Adrenal gland (tissue), 9 donors: ENCODE measurements at regions not wholly inside any gene's neighbourhood (a gene's known extent, or its start where the extent isn't known, plus 50 kb on each side); places are given as distances from the start of the nearest gene placed in this dataset.

Experiments
- DNase-seq, 7 donors: peaks; one replicate each; pipeline ENCODE4 v3.0.0-alpha.2; 2019 to 2020
- H3K27ac ChIP-seq, 5 donors: fragments of 200-600 bp; sonication (generic) in 4 of 5; 1 replicate in 3 of 5; 2 replicates in 2 of 5; pipeline versions ENCODE4 v1.5.1 to v1.8.0; 2016 to 2020; ENCODE audit warnings: mild to moderate bottlenecking in 1 of 5
- H3K27me3 ChIP-seq: fragments of 200-600 bp; 2 replicates; pipeline ENCODE4 v1.8.0; 2021
- H3K36me3 ChIP-seq, 2 donors: fragments of 200-600 bp; replicated peaks in 1 of 2; 1 replicate in 1 of 2; 2 replicates in 1 of 2; pipeline versions ENCODE4 v1.5.1 to v1.8.0; 2018 to 2022
- H3K4me1 ChIP-seq, 2 donors: fragments of 200-600 bp; replicated peaks in 1 of 2; 1 replicate in 1 of 2; 2 replicates in 1 of 2; pipeline versions ENCODE4 v1.5.1 to v1.8.0; 2018 to 2021
- H3K4me3 ChIP-seq, 4 donors: fragments of 200-600 bp; sonication (generic) in 3 of 4; one replicate each; pipeline ENCODE4 v1.5.1; 2016 to 2018
- H3K9me3 ChIP-seq, 3 donors: fragments of 200-600 bp; sonication (generic) in 1 of 3; replicated peaks in 1 of 3; 1 replicate in 2 of 3; 2 replicates in 1 of 3; pipeline versions ENCODE4 v1.5.1 to v1.8.0; 2016 to 2021
- CTCF ChIP-seq, 6 experiments: fragments of 450-650 bp in 4 of 6; fragments of 200-600 bp in 2 of 6; sonication (generic) in 1 of 6; IDR thresholded peaks; 1 replicate in 5 of 6; 2 replicates in 1 of 6; pipeline versions ENCODE4 v1.5.1 to v1.8.0; 2016 to 2021; ENCODE audit warnings: antibody characterized with exemption in 6 of 6, mild to moderate bottlenecking in 2 of 6, moderate library complexity in 1 of 6
- POLR2A ChIP-seq, 2 donors: fragments of 450-650 bp; IDR thresholded peaks; one replicate each; pipeline ENCODE4 v1.6.1; 2017; ENCODE audit warnings: antibody characterized with exemption in 2 of 2, mild to moderate bottlenecking in 2 of 2, moderate library complexity in 1 of 2
- WGBS, 4 donors: extraction: QIAGEN DNeasy Blood & Tissue Kit in 2 of 4; methylation state at CpG; one replicate each; pipeline versions ENCODE4 v1.1.5 to v1.1.7; 2013 to 2017; 5-methylcytosine and 5-hydroxymethylcytosine counted together
- intact Hi-C, 2 donors: fragments of 100-400 bp; cut with DNase I; formaldehyde crosslinking; loops; one replicate each; pipeline versions ENCODE4 v1.14.1 to v1.15.0; 2022 to 2023
- donor health status: healthy with polysubstance abuse.
- donor health status: Bipolar disorder and iron deficiency.
- donor health status: DM: yes; HTN: yes; CAD: no.
- donor health status: DM: no; HTN: no; CAD: no.
- donor health status: DM: no; HTN: no; CAD: no.

GRCh38 chr10:65350611-65351010, 1575.2 kb upstream of the LRRTM3 start:
- 29 to 36% (median 32%) methylated on average over 2 to 3 of the region's 3 CpGs for WGBS, 4 donors
- intact Hi-C loops = no loop called here
- H3K4me3 ChIP-seq = no peak overlapping the region
- H3K36me3 ChIP-seq = no peaks in the 10 kb centered on the region
- no peak overlapping the region for H3K27ac ChIP-seq
- peak in 1 of 7 donors; percentile 10 for DNase-seq
- H3K4me1 ChIP-seq = no peaks in the 10 kb centered on the region
- H3K9me3 ChIP-seq = no peaks in the 10 kb centered on the region
- no peaks in the 10 kb centered on the region for H3K27me3 ChIP-seq
- TF ChIP-seq CTCF (IDR thresholded peaks at IDR 0.05) (no peak), POLR2A (IDR thresholded peaks at IDR 0.05) (no peak)

DNA sequence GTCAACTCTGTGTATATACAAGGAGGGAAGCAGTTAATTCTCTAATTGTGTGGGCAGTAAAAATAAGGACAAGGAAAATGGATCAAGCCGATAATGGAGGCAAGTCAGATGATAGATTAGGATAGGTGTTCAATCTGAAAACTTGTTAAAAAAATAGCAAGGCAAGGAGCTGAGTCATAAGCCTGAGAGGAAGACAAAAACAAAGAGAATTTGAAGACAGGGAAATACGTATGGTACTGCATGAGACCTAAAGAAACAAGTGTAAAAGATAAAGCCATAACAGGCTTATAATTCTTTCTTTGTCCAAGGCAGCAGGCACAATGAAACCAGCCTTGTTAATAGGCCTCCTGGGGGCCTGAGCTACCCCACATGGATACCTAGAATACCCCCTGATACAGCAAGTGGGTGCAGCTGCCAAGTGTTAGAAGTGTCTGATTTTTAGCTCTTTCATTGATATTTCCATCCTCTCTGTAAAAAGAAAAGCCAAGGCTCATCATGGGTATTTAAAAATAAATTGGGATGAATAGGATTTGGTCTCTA, 1570.6 kb upstream of the LRRTM3 start:
- Histone ChIP-seq H3K4me3 (no peak overlapping the region), H3K4me1 (no peaks in the 10 kb centered on the region), H3K9me3 (no peaks in the 10 kb centered on the region), H3K36me3 (no peaks in the 10 kb centered on the region), H3K27me3 (no peaks in the 10 kb centered on the region), H3K27ac (no peak overlapping the region)
- no peak for DNase-seq
- intact Hi-C loops = no loop called here
- TF ChIP-seq CTCF (IDR thresholded peaks at IDR 0.05) (no peak), POLR2A (IDR thresholded peaks at IDR 0.05) (no peak)
- WGBS, 4 donors = 74 to 81% (median 74%) methylated on average over 2 of the region's 2 CpGs

DNA sequence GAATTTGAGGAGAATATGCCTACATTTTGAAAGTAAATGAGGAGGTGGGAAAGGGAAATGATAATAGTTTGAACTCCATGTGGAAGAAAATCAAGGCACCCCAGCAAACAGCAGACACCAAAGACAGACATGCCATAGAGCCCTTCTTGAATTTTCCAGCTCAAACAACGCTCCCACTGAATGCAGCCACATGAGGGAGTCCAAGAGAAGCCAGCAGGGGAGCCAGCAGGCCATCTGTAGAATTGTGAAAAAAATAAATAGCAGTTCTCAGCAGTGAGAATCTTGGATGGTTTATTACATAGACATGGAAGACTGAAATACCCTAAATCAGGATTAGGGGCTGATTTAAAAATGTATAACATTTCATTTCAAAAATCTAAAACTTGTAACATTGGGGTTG, 1567.3 kb upstream of the LRRTM3 start:
- Histone ChIP-seq H3K36me3 (no peaks in the 10 kb centered on the region), H3K27me3 (no peaks in the 10 kb centered on the region), H3K9me3 (no peaks in the 10 kb centered on the region), H3K27ac (no peak overlapping the region), H3K4me1 (no peaks in the 10 kb centered on the region), H3K4me3 (no peak overlapping the region)
- 48 to 61% (median 53%) methylated on average over 1 of the region's 1 CpG for WGBS, 4 donors
- DNase-seq = peak in 3 of 7 donors; percentile 16 to 55 (median 22)
- no peak for TF ChIP-seq POLR2A (IDR thresholded peaks at IDR 0.05)
- TF ChIP-seq CTCF (IDR thresholded peaks at IDR 0.05) = peak in 4 of 6 experiments; percentile 27 to 33 (median 28)
- intact Hi-C loops = no loop called here

DNA sequence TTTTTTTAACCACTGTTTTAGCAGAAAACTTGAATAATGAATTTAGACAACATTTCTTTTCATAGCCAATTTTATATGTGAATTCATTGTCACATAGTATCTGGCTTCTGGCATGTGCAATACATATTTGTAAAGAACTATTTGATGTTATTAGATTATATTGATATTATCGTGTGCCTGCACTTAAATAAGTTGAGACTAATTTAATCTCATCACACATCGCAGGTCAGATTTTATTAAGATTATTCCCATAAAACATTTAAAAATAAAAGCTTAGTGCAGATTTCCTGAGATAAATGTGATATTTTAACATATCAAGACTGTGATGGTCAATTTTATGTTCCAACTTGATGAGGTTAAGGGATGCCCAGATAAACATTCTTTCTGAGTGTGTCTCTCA, 1565.3 kb upstream of the LRRTM3 start:
- H3K27me3 ChIP-seq = no peaks in the 10 kb centered on the region
- intact Hi-C loops = no loop called here
- TF ChIP-seq POLR2A (IDR thresholded peaks at IDR 0.05) (no peak), CTCF (IDR thresholded peaks at IDR 0.05) (no peak)
- no peak overlapping the region for H3K4me3 ChIP-seq
- no peak overlapping the region for H3K27ac ChIP-seq
- 78 to 86% (median 79%) methylated on average over 2 of the region's 2 CpGs for WGBS, 4 donors
- H3K36me3 ChIP-seq = no peaks in the 10 kb centered on the region
- no peak for DNase-seq
- H3K9me3 ChIP-seq = no peaks in the 10 kb centered on the region
- no peaks in the 10 kb centered on the region for H3K4me1 ChIP-seq
